NCI-H1048 (cell line): ENCODE measurements at regions not wholly inside any gene's neighbourhood (a gene's known extent, or its start where the extent isn't known, plus 50 kb on each side); places are given as distances from the start of the nearest gene placed in this dataset.
"Not testable (repeated sequence)": the region's sequence is repeated elsewhere in the genome, so short reads cannot be mapped to it uniquely, and the experiment has no call there.

Experiments
- DNase-seq: peaks from one replicate; lab custom pipeline; 2025; lab: John Stamatoyannopoulos, UW

DNA sequence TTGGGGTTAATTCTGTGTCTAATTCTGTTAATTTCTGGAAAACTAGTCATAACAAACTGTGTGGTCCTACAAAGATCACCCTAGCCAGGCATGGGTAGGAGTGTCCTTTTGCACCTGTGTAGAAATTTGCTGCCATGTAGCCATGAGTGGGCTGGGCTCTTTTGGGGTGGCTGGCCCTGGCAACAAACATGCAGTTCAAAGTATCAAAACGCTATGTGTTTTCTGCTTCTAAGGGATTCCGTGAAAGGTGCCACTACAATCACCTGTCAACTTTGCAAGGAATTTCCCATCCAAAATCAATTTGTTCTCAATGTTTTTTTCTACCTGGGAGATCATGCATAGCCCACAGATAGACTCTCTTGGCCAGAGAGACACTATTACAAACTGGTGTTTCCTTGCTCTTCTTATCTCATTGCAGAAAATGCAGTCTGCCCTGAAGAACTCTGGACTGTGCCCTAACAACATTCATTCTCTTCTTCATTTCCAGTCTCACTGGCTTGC lies 537.7 kb upstream of the ID2 start:
- DNase-seq: no peak

DNA sequence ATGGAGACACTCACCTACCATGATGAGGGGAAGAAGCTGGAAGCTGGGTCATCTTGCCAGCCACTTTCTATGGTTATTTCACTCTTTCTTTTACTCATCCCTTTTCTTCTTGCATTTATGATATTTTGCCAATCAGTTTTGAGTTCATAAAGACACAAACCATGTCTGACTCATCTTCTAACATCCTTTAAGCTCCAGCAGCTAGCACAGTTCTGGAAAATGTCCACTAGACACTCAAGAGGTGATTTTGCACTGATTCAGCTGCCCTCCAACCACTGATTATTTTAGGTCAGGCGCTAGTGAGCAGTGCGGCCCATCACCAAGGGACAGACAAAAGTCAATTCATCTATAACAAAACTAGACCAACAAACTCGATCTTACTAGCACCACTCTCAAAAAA lies 537.1 kb upstream of the ID2 start:
- DNase-seq: no peak

- DNase-seq: not testable (repeated sequence)
These were observed 536.5 kb upstream of the ID2 start for GRCh38 chr2:8145375-8145774.

- no peak for DNase-seq
These were observed 535.5 kb upstream of the ID2 start for GRCh38 chr2:8146132-8147005.

DNA sequence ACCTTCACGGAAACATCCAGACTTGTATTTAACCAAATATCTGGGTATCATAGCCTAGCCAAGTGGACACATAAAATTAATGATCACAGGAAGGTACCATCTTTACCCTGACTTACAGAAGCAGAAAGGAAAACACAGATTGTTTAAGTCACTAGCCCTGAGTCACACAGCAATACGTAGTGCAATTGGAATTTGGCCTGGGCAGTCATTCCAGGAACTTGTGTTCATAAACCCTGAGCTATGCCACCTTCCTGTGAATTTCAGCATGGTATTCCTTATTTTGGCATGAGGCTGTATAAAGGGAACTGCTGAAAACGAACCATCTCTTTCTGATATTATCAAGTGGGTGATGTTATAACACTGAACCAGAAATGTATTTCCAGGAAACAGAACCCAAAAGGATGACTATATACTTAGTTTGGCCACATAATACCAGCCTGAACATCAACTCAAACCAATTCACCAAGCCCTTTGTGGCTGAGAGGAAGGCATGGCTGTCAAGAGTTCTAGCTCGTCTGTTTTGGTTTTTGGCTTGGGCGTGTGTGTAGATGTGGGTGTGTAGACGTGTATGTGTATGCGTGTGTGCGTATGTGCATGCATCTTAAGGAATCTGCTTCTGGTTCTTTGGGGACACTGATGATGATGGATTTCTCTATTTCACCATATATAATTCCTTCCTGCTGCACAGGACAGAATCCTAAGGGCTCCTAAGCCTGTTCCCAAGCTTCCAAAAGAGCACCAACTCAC lies 533.4 kb upstream of the ID2 start:
- DNase-seq: no peak

DNA sequence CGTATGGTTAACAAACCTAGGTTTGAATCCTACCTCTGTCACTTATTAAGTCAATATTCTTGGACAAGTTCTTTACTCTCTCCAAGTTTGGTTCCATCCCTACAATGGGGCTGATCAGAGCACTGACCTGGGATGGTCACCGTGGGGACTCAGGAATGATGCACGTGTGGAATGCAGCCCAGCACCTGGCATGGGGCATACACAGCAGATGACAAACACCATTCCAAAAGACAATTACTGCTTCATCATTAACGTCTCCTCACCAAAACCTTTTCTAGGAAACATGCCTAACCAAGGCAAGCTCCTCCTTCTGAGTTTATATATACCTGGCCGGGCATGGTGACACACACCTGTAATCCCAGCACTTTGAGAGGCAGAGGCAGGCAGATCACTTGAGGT lies 532.9 kb upstream of the ID2 start:
- DNase-seq: no peak

DNA sequence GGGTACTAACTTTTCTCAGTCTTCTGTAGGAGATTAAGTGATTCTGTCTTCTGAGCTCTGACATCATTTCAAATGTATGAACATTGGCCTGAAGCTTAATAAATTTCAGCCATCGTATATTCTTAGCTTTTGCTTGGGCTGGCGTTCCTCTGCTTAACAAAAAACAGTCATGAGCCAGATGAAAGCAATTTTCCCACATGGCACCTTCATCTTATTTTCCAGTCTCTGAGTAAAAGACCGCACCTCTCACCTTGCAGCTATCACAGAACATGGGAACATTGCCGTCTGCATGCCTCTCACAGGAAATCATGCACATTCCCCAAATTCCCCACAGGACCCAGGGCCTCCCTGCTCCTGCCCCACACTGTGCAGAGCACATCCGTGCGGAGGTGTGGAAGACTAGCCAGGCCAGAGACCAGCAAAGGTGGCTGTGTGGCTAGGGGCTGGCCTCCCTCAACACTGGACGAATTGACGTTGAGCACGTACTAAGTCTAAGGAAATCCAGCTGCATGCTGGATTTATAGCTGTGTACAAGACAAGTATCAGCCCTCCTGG lies 531.8 kb upstream of the ID2 start:
- DNase-seq: no peak

DNA sequence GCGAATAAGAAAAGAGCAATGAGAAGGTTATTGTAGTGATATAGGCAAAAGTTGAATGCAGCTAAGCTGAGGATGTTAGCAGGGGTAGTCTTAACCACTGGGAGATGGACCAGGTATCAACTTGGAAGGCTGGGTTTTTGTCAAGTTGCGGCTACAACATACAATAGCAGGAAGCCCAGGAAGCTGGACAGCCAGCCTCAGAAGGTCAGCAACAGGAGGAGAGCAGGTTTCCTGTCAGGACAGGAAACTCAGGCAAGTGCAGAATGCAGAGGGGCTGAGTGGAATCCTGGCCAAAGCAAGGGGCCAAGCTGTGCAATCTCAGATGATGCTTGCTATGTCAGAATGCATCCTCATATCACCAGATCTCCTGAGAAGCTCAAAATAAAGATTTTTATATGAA lies 530.0 kb upstream of the ID2 start:
- DNase-seq: no peak

DNA sequence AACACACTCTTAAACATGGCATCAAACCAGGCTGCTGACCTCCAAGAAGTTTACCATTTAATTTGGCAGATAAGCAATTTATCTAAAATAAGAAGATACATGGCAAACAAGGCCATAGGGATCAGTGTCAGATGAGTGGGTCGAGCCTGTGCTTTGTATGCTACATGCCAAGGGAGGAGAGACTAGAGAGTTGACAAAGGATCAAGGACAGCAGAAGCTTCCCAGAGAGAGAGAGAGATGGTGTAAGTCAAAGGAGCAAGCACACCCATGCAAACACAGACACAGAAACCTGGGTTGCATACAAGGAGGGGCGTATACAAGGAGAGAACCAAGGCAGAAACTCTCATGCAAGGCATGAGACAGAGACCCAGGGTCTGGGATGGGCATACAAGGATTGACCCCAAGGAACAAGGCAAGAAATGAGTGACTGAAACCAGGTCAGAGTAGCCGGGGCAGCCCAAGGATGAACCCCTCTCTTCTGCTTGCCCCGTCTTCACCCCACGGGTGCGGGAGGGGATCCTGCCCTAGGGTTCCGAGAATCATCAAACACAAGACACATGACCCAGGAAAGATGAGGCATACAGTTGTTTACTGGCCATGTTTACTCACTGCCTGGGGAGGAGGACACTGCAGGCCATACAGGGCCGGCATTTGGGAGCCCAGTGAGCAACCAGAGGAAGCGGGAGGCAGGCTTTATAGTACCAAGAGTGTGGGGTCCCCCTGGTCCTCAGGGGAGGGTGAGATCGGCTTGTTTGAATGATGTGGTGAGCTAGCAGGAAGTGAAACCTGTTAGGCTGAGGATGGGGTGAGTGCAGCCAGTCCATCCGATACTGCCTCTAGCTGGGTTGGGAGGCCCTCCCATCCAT lies 529.2 kb upstream of the ID2 start:
- DNase-seq: no peak

DNA sequence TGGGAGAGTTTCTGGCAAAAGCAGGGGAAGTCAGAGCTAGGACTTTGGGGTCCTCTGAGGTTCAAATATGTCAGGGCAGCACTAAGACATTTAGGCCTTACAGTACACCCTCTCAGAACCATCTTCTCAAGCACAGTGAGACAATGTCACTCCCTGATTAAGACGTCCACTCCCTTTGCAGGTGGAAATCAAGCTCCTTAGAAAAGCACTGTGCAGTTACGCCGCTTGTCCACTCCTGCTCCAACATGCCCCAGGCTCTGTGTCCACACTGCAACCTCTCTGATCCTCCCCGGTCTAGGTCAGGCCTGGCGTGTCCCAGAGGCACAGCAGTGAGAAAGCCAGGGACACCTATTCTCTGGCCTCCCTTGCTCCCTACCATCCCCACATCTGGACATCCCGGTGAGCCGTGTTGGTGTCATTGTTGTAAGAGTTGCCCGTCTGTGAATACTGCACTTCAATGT lies 528.6 kb upstream of the ID2 start:
- DNase-seq: no peak

DNA sequence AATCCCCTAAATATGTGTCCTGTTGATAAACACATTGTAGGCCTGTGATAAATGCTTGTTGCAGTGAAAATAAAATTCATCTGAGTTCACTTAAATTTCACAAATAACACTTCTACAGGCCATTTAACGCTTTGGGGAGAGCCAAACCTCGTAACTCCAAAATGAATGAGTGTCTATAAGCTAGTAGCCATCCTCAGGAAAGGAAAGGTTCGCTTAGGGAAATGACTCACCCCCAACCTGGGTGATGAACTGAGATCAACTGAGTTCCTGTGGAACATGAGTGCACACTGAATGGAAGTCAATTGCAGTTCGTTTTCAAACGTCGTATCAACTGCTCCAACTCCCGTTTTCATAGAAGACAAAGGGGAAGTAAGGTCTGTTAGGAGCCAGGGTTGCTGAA lies 527.6 kb upstream of the ID2 start:
- DNase-seq: no peak

DNA sequence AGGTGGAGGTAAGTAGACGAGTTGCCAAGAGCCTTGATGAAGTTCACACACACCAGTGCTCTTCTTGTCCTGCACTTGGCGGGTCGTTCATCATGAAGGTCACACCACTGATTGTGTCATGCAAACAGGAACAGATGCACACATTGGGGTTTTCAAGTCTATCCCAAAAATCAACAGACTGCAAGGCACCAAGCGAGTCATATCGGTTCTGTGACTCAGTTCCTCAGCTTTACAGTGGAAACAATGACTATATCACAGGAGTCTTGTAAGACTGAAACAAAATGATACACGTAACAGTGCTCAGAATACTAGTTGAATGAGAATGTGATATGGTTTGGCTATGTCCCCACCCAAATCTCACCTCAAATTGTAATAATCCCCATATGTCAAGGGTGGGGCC lies 526.9 kb upstream of the ID2 start:
- DNase-seq: no peak

DNA sequence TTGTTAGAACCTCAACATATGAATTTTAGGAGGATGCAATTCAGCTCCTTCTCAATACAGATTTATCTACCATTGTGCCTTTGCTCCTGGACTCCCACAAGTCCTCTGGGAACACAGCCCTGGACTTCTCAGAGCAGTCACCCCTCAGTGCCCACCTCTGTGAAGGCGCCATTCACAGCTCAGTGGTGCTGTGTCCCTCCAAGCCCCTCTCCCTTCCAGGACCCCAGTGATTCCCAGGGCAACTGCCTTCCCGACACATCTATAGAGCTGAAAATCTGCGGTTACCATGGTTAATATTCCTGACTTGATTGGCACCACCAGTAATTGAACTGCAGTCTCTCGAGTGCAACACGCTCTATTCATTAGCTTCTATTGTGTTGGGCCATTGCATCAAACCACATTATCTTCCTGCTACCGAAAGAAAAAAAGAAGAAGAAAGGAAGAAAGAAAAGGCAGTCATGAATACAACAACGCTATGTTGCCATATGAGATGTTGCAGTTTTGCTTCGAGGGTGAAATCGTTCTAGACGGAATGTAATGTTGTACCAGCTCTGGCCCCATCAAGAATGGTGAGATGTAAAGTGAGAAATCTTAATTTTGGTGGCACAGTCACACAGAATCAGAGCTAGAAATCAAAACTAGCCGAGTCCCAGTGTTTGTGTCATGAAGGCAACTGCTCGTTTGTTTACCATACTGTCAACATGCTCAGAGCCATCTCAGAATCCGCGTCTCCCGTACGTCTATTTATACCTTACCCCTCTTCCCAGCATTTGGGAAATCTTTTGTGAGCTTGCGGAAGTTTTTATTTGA lies 524.0 kb upstream of the ID2 start:
- no peak for DNase-seq

DNA sequence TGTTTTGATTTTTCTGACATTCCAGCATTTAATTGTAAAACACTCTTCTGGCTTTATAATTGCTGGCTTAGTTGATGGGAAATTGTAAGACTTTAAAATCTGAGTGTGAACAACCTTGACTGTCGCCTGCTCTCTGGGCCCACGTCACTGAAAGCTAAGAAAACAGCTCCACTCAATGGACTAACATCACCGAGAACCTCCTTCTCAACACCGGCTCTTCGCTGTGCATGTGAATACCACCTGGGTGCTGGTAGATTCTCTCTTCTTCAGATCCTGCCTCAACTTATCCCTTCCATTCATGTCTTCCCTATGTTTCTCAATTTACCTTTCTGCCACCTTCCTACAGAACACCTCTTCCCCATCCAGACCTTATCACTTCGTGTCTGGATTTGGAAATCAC lies 523.1 kb upstream of the ID2 start:
- DNase-seq: no peak

DNA sequence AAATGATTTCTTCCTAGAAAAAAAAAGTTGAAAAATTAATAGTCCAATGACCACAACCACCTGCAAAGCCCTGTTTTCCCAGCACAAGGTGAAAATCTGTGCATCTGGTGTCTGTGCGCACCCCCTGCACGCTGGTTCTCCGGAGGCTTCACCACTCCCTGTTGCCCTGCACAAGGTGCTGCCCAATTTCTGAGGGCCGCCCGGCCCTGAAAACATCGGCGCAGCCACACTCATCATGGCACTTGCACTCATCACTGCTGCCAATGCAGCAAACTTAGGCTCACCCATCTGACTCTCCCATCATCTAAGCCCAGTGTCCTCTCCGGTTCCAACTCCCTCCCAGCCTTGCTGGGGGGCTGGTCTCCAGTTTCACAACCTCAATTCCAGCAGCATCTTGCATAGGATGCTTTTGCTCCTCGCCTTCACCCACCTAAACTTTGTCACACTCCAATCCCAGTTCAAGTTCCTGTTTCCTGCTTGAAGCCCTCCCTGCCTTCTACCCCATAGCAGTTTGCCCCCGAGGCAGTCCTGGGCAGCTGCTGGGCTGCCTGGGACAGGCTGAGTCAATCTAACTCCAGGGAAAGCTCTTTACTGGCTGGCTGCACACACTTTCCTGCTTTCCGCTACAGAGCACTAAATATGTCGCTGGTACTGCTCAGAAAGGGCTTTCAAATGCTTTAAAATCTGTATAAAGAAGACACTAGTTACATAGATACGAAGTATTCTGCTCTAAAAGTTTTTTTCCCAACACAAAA lies 522.5 kb upstream of the ID2 start:
- no peak for DNase-seq

DNA sequence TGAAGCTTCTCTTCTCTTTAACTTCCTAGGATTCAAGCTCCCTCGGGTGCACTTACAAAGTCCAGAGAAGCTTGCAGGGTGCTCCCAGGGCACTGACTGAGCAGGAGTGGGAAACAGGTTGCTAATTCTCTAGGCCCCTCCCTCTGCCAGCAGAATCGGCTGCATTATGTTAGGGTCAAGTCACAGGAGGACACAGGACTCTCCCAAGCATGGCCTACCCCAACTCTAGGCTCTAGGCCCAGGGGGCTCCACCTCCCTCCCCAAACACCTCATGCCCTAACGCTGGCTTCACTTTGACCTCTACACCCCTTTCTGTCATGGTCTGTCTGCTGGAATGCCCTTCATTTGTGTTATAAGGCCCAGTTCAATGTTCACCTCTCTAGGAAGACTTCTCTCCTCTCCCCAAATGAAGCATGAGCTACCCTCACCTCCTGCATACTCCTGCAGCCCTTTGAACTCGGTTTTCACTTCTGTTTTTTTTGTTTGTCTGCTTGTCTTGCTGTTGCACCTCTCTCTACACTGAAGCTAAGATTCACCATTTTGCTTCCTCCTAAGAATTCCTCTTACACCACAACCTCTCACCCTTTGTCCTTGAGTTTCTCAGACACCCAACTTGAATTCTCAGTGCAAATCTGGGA lies 521.8 kb upstream of the ID2 start:
- no peak for DNase-seq

DNA sequence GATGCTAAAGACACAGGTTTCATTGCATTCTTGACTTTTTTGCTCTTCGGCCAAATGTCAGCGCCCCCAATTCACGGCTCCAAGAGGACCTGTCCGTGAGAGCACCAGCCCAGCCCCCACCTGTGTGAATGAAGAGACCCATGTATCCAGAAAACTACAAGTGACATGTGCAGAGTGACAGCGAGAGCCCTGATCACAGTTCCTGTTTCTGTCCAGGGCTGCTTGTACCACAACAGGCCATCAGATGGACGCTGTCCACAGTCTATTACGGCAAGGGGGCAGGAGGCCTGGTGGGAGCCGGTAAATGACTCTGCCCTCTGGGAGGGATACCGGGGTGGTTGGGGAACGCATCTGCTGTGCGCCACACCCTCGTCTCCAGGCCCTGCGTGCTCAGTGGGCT lies 520.9 kb upstream of the ID2 start:
- DNase-seq: no peak

DNA sequence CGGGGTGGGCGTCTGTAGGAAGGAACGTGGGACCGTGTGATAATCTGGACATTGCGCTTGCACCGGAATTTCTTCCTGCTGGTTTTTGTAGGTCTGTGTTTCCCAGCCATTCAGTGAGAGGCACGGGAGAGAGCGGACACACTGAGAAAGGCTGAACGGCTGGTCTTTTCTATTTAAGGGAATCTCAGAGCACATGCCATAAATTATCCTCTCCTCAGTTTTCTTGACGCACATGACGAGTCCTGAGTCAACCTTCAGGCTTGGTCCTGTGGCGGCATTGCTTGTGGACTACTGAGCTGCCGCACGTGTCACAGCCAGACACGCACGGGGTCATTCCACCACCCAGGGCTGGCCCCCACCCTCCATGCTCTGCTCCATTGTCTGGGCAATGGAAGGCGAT lies 519.3 kb upstream of the ID2 start:
- DNase-seq: no peak

GRCh38 chr2:8165550-8165949 lies 516.3 kb upstream of the ID2 start:
- DNase-seq: no peak
